NOMO-1 treated with DMSO at 0.1 percent for 48 hours (cell line): ENCODE measurements at regions not wholly inside any gene's neighbourhood (a gene's known extent, or its start where the extent isn't known, plus 50 kb on each side); places are given as distances from the start of the nearest gene placed in this dataset.
A peak's percentile ranks its signal among the peaks of the same experiment; 100 is the strongest.

ENCODE experiments used
- DNase-seq: peaks from one replicate; lab custom pipeline; 2025; ENCODE audit not compliant: unreplicated experiment; lab: John Stamatoyannopoulos, UW

- DNase-seq: no peak
Measured at GRCh38 chr7:94223375-94224084, 171.2 kb upstream of the COL1A2 start.

- DNase-seq: no peak
Measured at GRCh38 chr7:94228223-94228622, 166.5 kb upstream of the COL1A2 start.

- no peak for DNase-seq
Measured at GRCh38 chr7:94228678-94229077, 166.0 kb upstream of the COL1A2 start.

- DNase-seq: no peak
Measured at GRCh38 chr7:94231305-94231704, 163.4 kb upstream of the COL1A2 start.

- no peak for DNase-seq
Measured at GRCh38 chr7:94236960-94237359, 157.7 kb upstream of the COL1A2 start.

- DNase-seq: no peak
Measured at GRCh38 chr7:94237417-94237816, 157.3 kb upstream of the COL1A2 start.

- DNase-seq: peak; percentile 33
Measured at GRCh38 chr7:94239661-94240234, 154.9 kb upstream of the COL1A2 start.

GRCh38 chr7:94240902-94241301, 153.8 kb upstream of the COL1A2 start:
- DNase-seq: no peak

- no peak for DNase-seq
Measured at GRCh38 chr7:94241402-94241925, 153.2 kb upstream of the COL1A2 start.

- no peak for DNase-seq
Measured at GRCh38 chr7:94243066-94243711, 151.5 kb upstream of the COL1A2 start.

- no peak for DNase-seq
Measured at GRCh38 chr7:94244760-94245159, 149.9 kb upstream of the COL1A2 start.

GRCh38 chr7:94245500-94245899, 149.2 kb upstream of the COL1A2 start:
- no peak for DNase-seq

GRCh38 chr7:94247970-94248369, 146.7 kb upstream of the COL1A2 start:
- DNase-seq: no peak

GRCh38 chr7:94249631-94250030, 145.1 kb upstream of the COL1A2 start:
- DNase-seq: no peak

GRCh38 chr7:94250124-94250523, 144.6 kb upstream of the COL1A2 start:
- DNase-seq: no peak

GRCh38 chr7:94250987-94251386, 143.7 kb upstream of the COL1A2 start:
- DNase-seq: no peak

GRCh38 chr7:94252124-94252523, 142.6 kb upstream of the COL1A2 start:
- DNase-seq: no peak

GRCh38 chr7:94252971-94253370, 141.7 kb upstream of the COL1A2 start:
- no peak for DNase-seq

GRCh38 chr7:94253686-94254085, 141.0 kb upstream of the COL1A2 start:
- DNase-seq: no peak

GRCh38 chr7:94258418-94259300, 136.0 kb upstream of the COL1A2 start:
- DNase-seq: no peak

- DNase-seq: peak; percentile 19
Measured at GRCh38 chr7:94261067-94261466, 133.6 kb upstream of the COL1A2 start.
